ENCODE measurements at regions not wholly inside any gene's neighbourhood (a gene's known extent, or its start where the extent isn't known, plus 50 kb on each side); places are given as distances from the start of the nearest gene placed in this dataset.

- TF ChIP-seq CTCF (IDR thresholded peaks at IDR 0.05): no peak
- no peak for TF ChIP-seq ZFX (IDR thresholded peaks at IDR 0.05; ENCODE audit: borderline replicate concordance)
These were observed 431.1 kb downstream of the KCNH5 start for GRCh38 chr14:62614122-62614521.

Data from 22Rv1 (cell line).